GM06990 (cell line): ENCODE measurements at regions not wholly inside any gene's neighbourhood (a gene's known extent, or its start where the extent isn't known, plus 50 kb on each side); places are given as distances from the start of the nearest gene placed in this dataset.

Experiments used
- DNase-seq: peaks from one replicate; pipeline ENCODE4 v3.0.0-alpha.2; 2011; ENCODE audit not compliant: insufficient read length; ENCODE audit errors: extremely low read depth
- H3K27me3 ChIP-seq: replicated peaks from 2 replicates; pipeline ENCODE4 v1.6.0; 2011; ENCODE audit warnings: low read length; ENCODE audit not compliant: control insufficient read depth, insufficient read depth
- H3K36me3 ChIP-seq: 2 replicates; pipeline ENCODE4 v1.5.1; 2011; ENCODE audit warnings: low read length; ENCODE audit not compliant: control insufficient read depth, insufficient read depth
- H3K4me3 ChIP-seq: replicated peaks from 2 replicates; pipeline ENCODE4 v1.5.1; 2011; ENCODE audit warnings: low read depth, mild to moderate bottlenecking, control low read depth, low read length
- TF ChIP-seq, protein P1 (sequence below): IDR thresholded peaks from 2 replicates; pipeline ENCODE4 v1.5.1; 2011; ENCODE audit warnings: low read length, control low read depth, mild to moderate bottlenecking, inconsistent platforms; ENCODE audit not compliant: insufficient read depth, poor library complexity, severe bottlenecking

DNA sequence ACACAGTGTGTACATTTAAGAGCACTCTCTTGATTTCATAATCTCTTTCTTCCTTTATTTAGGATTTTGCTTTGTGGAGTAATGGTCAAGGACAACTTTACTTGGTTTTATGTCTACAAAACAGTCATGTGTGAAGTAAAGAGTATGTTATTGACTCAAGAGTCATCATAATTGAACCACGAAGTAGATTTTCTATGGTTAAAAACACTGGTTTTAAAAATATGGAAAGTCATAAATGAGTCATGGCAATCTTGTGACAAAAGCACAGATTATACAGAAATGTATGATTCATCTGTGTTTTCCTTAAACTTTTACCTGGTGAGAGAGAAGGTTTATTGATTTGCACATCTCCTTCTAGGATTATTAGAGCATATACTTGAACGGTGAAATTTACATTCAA, 969.7 kb downstream of the GATA3 start:
- DNase-seq: no peak
- no peaks in the 10 kb centered on the region for H3K27me3 ChIP-seq
- TF ChIP-seq, protein P1, sequence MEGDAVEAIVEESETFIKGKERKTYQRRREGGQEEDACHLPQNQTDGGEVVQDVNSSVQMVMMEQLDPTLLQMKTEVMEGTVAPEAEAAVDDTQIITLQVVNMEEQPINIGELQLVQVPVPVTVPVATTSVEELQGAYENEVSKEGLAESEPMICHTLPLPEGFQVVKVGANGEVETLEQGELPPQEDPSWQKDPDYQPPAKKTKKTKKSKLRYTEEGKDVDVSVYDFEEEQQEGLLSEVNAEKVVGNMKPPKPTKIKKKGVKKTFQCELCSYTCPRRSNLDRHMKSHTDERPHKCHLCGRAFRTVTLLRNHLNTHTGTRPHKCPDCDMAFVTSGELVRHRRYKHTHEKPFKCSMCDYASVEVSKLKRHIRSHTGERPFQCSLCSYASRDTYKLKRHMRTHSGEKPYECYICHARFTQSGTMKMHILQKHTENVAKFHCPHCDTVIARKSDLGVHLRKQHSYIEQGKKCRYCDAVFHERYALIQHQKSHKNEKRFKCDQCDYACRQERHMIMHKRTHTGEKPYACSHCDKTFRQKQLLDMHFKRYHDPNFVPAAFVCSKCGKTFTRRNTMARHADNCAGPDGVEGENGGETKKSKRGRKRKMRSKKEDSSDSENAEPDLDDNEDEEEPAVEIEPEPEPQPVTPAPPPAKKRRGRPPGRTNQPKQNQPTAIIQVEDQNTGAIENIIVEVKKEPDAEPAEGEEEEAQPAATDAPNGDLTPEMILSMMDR: no peak
- H3K4me3 ChIP-seq: no peak overlapping the region
- H3K36me3 ChIP-seq: no peaks in the 10 kb centered on the region

DNA sequence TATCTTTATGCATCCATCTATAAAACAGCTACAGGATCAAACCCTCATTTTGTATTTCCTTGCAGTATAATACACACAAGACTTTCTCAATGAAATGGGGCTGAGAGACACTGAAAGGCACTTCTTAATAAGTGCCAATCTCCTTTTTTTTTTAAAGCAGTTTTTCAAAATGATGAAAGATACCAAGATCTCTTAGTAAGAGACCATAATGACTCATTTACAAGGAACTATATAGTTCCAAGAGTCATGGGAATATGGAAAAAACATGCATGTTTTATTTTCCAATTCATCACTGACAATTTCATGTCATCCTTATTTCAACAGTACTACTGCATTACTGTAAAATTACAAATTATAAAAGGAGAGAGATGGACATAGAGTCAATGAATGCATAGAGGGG, 973.7 kb downstream of the GATA3 start:
- DNase-seq: no peak
- H3K4me3 ChIP-seq: no peak overlapping the region
- H3K36me3 ChIP-seq: no peaks in the 10 kb centered on the region
- no peaks in the 10 kb centered on the region for H3K27me3 ChIP-seq
- TF ChIP-seq, protein P1: no peak

DNA sequence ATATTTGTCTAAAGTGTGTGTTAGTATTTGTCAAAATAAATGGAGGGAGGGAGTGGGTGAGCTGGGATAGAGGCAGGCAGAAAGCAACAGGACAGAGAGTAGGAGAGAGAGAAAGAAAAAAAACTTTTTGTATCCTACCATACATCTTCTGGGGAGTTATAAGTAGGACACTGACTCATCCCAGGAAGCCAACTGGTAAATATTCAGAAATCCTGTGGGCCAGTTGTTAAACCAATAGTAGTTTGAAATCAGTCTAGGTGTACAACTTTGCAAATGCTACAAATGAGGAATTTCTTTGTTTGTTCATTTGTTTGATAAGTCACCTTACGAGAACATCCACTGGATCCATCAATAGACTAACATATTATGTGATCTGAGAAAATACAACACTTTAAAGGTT, 980.9 kb downstream of the GATA3 start:
- Histone ChIP-seq H3K36me3 (no peaks in the 10 kb centered on the region), H3K4me3 (no peak overlapping the region)
- TF ChIP-seq, protein P1: no peak

DNA sequence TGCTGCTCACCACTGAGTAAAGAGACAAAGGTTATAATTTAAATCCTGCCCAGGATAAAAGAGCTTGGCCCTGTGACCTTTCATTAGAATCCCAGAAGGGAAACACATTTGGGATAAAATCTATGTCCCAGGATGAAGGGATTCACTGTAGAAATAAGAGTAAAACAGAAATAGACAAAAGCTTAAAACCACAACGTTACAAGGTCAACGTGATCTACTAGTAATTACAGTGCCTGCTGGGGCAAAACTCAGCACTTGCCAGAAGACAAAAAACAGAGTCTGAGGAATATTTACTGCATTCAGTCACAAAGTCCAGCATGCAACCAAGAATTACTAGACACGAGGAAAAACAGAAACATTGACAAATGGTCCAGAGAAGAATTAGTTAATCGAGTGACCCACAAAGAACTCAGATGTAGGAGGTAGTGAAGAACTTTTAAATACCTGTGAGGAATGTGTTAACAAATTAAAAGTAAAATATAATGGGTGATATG, 982.3 kb downstream of the GATA3 start:
- H3K27me3 ChIP-seq: no peaks in the 10 kb centered on the region
- no peak overlapping the region for H3K4me3 ChIP-seq
- DNase-seq: no peak
- TF ChIP-seq, protein P1: no peak
- H3K36me3 ChIP-seq: no peaks in the 10 kb centered on the region

More for the DNA sequence above, 980.9 kb downstream of the GATA3 start:
- no peak for DNase-seq
- H3K27me3 ChIP-seq: no peaks in the 10 kb centered on the region

DNA sequence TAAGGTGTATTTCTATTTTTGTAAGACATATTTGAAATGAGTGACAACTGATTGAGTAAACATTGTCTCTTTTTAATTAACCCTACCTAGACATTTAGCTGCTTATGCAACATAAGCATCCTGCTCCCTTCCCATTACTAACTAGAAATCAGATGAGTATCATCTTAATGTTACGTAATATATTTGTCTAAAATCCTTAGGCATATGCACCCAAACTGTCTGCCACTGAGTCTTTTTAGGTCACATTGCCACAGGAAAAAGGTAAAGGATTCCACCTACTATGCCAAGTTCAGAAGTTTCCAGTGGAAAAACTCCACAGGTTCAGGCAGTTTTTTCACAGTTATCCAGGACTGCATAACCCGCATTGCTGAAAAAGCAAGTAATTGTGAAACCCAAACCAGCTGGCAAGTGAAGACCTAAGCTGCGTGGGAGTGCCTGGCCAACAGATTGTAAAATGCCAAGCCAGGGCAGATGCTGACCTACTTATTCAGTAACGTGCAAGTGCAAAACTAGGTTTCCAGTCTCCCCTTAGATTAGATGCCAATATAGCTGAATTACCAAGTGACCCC, 983.7 kb downstream of the GATA3 start:
- no peak overlapping the region for H3K4me3 ChIP-seq
- TF ChIP-seq, protein P1: no peak
- no peak for DNase-seq
- H3K36me3 ChIP-seq: no peaks in the 10 kb centered on the region
- H3K27me3 ChIP-seq: no peaks in the 10 kb centered on the region

DNA sequence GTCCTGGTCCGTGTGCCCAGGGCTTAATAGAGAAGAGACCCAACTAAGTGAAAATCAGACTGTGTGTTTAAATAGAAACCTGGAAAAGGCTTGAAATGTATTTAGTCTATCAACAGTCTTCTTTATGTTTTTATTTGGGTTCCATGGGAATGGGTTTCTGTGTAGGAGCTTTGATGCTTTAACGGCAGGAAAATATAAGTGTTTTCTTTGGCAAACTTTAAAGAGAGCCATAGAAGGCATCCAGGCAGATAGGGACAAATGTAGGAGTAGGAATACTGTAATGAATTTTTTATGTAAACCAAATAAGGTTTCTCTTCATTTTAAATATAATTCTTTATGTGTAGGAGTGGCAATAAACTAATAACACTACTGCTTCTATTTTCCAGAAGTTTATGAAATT, 989.0 kb downstream of the GATA3 start:
- H3K27me3 ChIP-seq: no peaks in the 10 kb centered on the region
- no peak overlapping the region for H3K4me3 ChIP-seq
- TF ChIP-seq, protein P1: no peak
- DNase-seq: no peak
- no peaks in the 10 kb centered on the region for H3K36me3 ChIP-seq
